ENCODE measurements at regions not wholly inside any gene's neighbourhood (a gene's known extent, or its start where the extent isn't known, plus 50 kb on each side); places are given as distances from the start of the nearest gene placed in this dataset.

DNA sequence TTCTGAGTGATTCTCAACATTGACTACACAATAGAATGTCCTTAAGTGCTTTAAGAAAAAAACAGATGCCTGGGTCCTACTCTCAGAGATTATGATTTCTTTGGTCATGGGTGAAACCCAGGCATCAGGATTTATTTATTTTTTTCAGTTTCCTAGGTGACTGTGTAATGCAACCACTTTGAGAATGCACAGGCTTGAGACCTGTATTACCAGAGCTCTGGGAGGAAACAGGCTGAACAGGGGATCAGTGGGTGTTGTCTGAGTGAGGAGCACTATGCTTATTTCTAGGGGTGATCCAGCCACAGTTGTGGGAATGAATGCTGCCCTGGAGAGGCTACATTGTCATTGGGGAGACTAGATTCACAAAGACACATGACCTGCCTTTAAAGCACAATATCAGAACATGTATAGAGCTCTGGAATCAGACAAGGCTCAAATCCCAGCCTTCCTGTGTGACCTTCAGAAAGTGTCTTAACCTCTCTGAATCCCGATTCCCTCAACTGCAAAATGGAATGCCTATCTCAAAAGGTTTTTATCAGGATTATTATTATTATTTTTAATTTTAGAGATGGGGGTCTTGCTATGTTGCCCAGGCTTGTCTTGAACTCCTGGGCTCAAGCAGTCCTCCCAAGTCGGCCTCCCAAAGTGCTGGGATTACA, 61.6 kb upstream of the PRPS1 start:
- TF ChIP-seq CTCF (IDR thresholded peaks at IDR 0.05) (no peak), NFYB (CRISPR knock-in tag; conservative IDR thresholded peaks at IDR 0.05; ENCODE audit: low read depth) (no peak), JUN (CRISPR knock-in tag; IDR thresholded peaks at IDR 0.05) (no peak), ZNF232 (CRISPR knock-in tag; IDR thresholded peaks at IDR 0.05) (no peak), NFE2L1 (CRISPR knock-in tag; IDR thresholded peaks at IDR 0.05) (no peak), ESRRA (CRISPR knock-in tag; IDR thresholded peaks at IDR 0.05; ENCODE audit: borderline replicate concordance) (no peak), ATF1 (CRISPR knock-in tag; IDR thresholded peaks at IDR 0.05) (no peak), MAX (CRISPR knock-in tag; IDR thresholded peaks at IDR 0.05) (no peak), ZNF416 (CRISPR knock-in tag; IDR thresholded peaks at IDR 0.05) (no peak), ZNF138 (CRISPR knock-in tag; conservative IDR thresholded peaks at IDR 0.05) (no peak)
- TF ChIP-seq, protein P1, sequence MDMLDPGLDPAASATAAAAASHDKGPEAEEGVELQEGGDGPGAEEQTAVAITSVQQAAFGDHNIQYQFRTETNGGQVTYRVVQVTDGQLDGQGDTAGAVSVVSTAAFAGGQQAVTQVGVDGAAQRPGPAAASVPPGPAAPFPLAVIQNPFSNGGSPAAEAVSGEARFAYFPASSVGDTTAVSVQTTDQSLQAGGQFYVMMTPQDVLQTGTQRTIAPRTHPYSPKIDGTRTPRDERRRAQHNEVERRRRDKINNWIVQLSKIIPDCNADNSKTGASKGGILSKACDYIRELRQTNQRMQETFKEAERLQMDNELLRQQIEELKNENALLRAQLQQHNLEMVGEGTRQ (CRISPR knock-in tag; IDR thresholded peaks at IDR 0.05): no peak
- TF ChIP-seq, protein P2, sequence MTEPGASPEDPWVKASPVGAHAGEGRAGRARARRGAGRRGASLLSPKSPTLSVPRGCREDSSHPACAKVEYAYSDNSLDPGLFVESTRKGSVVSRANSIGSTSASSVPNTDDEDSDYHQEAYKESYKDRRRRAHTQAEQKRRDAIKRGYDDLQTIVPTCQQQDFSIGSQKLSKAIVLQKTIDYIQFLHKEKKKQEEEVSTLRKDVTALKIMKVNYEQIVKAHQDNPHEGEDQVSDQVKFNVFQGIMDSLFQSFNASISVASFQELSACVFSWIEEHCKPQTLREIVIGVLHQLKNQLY (CRISPR knock-in tag; IDR thresholded peaks at IDR 0.05): no peak
- TF ChIP-seq, protein P3, sequence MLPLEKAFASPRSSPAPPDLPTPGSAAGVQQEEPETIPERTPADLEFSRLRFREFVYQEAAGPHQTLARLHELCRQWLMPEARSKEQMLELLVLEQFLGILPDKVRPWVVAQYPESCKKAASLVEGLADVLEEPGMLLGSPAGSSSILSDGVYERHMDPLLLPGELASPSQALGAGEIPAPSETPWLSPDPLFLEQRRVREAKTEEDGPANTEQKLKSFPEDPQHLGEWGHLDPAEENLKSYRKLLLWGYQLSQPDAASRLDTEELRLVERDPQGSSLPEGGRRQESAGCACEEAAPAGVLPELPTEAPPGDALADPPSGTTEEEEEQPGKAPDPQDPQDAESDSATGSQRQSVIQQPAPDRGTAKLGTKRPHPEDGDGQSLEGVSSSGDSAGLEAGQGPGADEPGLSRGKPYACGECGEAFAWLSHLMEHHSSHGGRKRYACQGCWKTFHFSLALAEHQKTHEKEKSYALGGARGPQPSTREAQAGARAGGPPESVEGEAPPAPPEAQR (CRISPR knock-in tag; IDR thresholded peaks at IDR 0.05): no peak

Measured in WTC11 (cell line).